PFSK-1 (cell line): ENCODE measurements at regions not wholly inside any gene's neighbourhood (a gene's known extent, or its start where the extent isn't known, plus 50 kb on each side); places are given as distances from the start of the nearest gene placed in this dataset.

ENCODE experiments used
- FOXP2 ChIP-seq: optimal IDR thresholded peaks from 2 replicates; pipeline ENCODE3; 2011; ENCODE audit warnings: borderline replicate concordance, control low read depth, inconsistent platforms; ENCODE audit not compliant: insufficient read depth; ENCODE audit errors: extremely low read length, extremely low read depth
- POLR2AphosphoS5 ChIP-seq: IDR thresholded peaks from 2 replicates; pipeline ENCODE4 v1.6.1; 2012; ENCODE audit warnings: low read depth, mild to moderate bottlenecking, control low read depth, low read length, moderate library complexity
- SIN3A ChIP-seq: IDR thresholded peaks from 2 replicates; pipeline ENCODE4 v1.6.1; 2012; ENCODE audit warnings: mild to moderate bottlenecking, low read length, moderate library complexity, borderline replicate concordance; ENCODE audit not compliant: insufficient read depth
- TAF1 ChIP-seq: IDR thresholded peaks from 2 replicates; pipeline ENCODE4 v1.6.1; 2012; ENCODE audit warnings: low read length, control low read depth, borderline replicate concordance; ENCODE audit not compliant: insufficient read depth
- TF ChIP-seq, protein P1 (sequence below), 2 experiments: IDR thresholded peaks; 2 replicates each; pipeline versions ENCODE4 v1.6.1 to v1.8.0; 2011 to 2012; ENCODE audit warnings: low read depth in 2 of 2, low read length in 2 of 2, control low read depth in 1 of 2, inconsistent platforms in 1 of 2, mild to moderate bottlenecking in 1 of 2, moderate library complexity in 1 of 2; ENCODE audit not compliant: insufficient read depth in 1 of 2

DNA sequence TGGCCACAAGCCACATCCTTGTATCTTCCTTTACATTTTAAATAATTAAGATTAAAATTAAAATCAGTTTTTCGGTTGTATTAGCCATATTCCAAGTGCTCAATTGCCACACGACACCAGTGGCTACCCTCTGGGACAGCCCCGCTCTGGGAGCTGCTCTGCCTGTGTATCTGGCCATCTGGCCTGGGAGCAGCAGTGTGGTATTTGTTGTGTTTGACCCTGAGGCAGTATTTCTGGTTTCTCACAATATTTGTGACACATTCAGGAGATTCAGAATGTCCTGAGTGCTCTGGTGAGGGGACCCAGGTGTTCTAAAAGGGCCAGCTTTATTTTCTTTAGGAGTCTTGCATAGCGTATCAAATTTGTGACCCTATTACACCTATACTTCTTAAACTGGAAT lies 179.0 kb downstream of the SUCLA2 start:
- no peak for TF ChIP-seq SIN3A

DNA sequence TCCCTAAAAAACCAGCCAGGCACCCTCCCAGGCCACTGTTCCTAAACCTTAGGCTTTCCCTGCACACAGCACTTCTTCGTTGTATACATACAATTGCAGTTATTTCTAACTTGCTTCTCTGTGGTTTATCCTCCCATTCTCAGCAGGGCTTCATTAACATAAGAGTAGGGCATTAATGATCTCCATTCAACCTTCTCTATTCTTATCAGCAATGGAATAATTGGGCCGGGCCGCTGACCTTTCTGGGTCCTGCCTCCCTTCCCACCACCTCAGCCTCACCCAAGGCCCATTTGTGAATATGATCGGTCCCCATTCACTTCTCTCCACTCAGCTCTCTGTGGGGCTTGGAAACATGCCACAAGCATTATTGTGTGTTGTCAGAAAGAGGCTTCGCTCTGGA lies 184.2 kb downstream of the SUCLA2 start:
- TF ChIP-seq SIN3A (no peak), POLR2AphosphoS5 (no peak), FOXP2 (no peak)
- TF ChIP-seq, protein P1, sequence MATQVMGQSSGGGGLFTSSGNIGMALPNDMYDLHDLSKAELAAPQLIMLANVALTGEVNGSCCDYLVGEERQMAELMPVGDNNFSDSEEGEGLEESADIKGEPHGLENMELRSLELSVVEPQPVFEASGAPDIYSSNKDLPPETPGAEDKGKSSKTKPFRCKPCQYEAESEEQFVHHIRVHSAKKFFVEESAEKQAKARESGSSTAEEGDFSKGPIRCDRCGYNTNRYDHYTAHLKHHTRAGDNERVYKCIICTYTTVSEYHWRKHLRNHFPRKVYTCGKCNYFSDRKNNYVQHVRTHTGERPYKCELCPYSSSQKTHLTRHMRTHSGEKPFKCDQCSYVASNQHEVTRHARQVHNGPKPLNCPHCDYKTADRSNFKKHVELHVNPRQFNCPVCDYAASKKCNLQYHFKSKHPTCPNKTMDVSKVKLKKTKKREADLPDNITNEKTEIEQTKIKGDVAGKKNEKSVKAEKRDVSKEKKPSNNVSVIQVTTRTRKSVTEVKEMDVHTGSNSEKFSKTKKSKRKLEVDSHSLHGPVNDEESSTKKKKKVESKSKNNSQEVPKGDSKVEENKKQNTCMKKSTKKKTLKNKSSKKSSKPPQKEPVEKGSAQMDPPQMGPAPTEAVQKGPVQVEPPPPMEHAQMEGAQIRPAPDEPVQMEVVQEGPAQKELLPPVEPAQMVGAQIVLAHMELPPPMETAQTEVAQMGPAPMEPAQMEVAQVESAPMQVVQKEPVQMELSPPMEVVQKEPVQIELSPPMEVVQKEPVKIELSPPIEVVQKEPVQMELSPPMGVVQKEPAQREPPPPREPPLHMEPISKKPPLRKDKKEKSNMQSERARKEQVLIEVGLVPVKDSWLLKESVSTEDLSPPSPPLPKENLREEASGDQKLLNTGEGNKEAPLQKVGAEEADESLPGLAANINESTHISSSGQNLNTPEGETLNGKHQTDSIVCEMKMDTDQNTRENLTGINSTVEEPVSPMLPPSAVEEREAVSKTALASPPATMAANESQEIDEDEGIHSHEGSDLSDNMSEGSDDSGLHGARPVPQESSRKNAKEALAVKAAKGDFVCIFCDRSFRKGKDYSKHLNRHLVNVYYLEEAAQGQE (IDR thresholded peaks at IDR 0.05; ENCODE audit: insufficient read depth in 1 of 2, low read depth in 2 of 2, low read length in 2 of 2), result no peak

DNA sequence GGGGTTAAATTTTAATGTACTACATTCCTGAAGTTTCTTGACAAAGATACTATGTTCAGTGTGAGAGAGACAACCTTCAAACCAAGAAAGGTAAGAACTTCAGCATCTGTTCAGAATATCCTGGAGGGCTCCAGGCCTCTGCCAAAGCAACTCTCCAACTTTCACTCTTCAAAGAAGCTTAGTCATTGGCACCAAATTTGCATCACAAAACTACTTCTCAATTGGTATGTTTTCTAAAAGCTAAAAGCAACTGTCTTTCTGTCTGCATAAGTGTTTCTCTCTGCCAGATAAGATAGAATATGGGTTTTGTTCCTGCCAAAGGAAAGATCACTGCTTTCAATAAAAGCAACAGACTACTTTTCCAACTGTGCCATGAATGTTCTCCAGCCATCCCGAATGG lies 187.4 kb downstream of the SUCLA2 start:
- no peak for TF ChIP-seq FOXP2
- TF ChIP-seq, protein P1 (IDR thresholded peaks at IDR 0.05; ENCODE audit: insufficient read depth in 1 of 2, low read depth in 2 of 2, low read length in 2 of 2), result no peak
- TF ChIP-seq TAF1, result no peak
- TF ChIP-seq POLR2AphosphoS5, result no peak
- no peak for TF ChIP-seq SIN3A

DNA sequence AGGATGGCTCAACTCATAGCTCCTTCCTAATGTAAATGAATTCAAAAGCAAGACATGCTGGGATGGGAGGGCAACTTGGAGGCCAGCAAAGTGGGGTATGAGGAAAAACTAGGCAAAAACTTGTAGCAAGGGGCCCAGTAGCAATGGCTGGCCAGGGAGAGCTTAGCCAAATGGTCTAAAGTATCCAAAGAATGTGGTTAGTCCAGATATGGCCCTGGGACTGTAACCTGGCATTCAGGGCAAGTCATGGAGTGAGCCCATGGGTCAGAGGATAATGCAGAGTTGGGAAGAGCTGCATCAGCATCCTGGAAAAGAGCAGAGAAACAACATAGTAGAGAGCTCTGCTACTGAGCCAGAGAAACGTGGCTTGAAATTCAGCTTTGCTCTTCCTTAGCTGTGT lies 191.7 kb downstream of the SUCLA2 start:
- TF ChIP-seq FOXP2, result no peak
- TF ChIP-seq TAF1, result no peak
- TF ChIP-seq SIN3A, result no peak
- TF ChIP-seq POLR2AphosphoS5, result no peak
- TF ChIP-seq, protein P1 (IDR thresholded peaks at IDR 0.05; ENCODE audit: insufficient read depth in 1 of 2, low read depth in 2 of 2, low read length in 2 of 2), result no peak

DNA sequence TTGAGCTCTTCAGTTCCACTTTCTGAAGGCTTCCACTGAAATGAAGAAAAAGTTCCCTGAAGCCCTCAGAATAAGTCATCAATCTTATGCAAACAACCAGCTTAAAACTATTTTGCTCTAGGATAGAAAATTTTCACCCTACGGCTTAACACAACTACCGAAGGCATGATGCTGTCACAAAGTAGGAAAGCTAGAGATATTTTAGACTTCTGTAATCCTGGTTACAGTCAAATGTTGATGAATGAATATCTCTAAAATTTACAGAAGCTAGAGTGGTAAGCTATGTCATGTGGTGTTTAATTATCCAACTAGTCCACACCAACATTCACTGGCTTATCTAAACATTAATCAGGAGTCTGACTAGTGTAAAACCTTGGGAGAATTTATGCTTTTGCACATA lies 197.9 kb downstream of the SUCLA2 start:
- no peak for TF ChIP-seq POLR2AphosphoS5
- TF ChIP-seq, protein P1 (IDR thresholded peaks at IDR 0.05; ENCODE audit: insufficient read depth in 1 of 2, low read depth in 2 of 2, low read length in 2 of 2), result no peak
- TF ChIP-seq SIN3A, result no peak
- TF ChIP-seq TAF1, result no peak
- no peak for TF ChIP-seq FOXP2
